Adrenal gland (tissue), 5 donors: ENCODE measurements at regions not wholly inside any gene's neighbourhood (a gene's known extent, or its start where the extent isn't known, plus 50 kb on each side); places are given as distances from the start of the nearest gene placed in this dataset.

Experiments used
- POLR2A ChIP-seq, 2 donors: fragments of 450-650 bp; IDR thresholded peaks; one replicate each; pipeline ENCODE4 v1.6.1; 2017; ENCODE audit warnings: antibody characterized with exemption in 2 of 2, mild to moderate bottlenecking in 2 of 2, moderate library complexity in 1 of 2
- TF ChIP-seq, protein P1 (sequence below), 6 experiments: fragments of 450-650 bp in 4 of 6; fragments of 200-600 bp in 2 of 6; sonication (generic) in 1 of 6; IDR thresholded peaks; 1 replicate in 5 of 6; 2 replicates in 1 of 6; pipeline versions ENCODE4 v1.5.1 to v1.8.0; 2016 to 2021; ENCODE audit warnings: antibody characterized with exemption in 6 of 6, mild to moderate bottlenecking in 2 of 6, moderate library complexity in 1 of 6
- donor health status: DM: no; HTN: no; CAD: no.

DNA sequence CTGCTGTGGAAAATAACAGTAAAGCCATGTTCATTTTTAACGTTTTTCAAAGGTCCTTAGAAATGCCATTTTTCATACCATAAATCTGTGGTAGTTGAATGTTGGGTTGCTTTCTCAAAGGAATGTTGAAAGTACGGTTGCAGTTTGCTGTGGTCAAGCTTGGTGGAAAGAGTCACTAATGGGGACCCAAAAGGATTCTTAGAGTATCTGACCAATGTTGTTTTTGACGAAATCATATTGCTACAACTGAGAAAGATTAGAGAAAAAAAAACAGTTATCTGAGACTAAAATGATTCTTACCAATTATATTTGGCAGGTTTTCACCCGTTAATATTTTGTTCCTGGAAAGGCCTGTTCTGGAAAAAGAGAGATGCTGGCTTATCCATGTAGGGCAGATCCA lies 439.5 kb upstream of the ETAA1 start:
- TF ChIP-seq, protein P1, sequence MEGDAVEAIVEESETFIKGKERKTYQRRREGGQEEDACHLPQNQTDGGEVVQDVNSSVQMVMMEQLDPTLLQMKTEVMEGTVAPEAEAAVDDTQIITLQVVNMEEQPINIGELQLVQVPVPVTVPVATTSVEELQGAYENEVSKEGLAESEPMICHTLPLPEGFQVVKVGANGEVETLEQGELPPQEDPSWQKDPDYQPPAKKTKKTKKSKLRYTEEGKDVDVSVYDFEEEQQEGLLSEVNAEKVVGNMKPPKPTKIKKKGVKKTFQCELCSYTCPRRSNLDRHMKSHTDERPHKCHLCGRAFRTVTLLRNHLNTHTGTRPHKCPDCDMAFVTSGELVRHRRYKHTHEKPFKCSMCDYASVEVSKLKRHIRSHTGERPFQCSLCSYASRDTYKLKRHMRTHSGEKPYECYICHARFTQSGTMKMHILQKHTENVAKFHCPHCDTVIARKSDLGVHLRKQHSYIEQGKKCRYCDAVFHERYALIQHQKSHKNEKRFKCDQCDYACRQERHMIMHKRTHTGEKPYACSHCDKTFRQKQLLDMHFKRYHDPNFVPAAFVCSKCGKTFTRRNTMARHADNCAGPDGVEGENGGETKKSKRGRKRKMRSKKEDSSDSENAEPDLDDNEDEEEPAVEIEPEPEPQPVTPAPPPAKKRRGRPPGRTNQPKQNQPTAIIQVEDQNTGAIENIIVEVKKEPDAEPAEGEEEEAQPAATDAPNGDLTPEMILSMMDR (IDR thresholded peaks at IDR 0.05): no peak
- no peak for TF ChIP-seq POLR2A (IDR thresholded peaks at IDR 0.05)
